Neural cell (in vitro differentiated cells): ENCODE measurements at regions not wholly inside any gene's neighbourhood (a gene's known extent, or its start where the extent isn't known, plus 50 kb on each side); places are given as distances from the start of the nearest gene placed in this dataset.
A peak's percentile ranks its signal among the peaks of the same experiment; 100 is the strongest.

Experiments used
- H2AFZ ChIP-seq: fragments of 200-600, 300-800 bp; sonication (generic), shearing (Covaris generic); 2 replicates; pipeline ENCODE4 v1.6.0; 2014; ENCODE audit warnings: low read depth, mild to moderate bottlenecking, antibody characterized with exemption, low read length, moderate library complexity
- H3F3A ChIP-seq: fragments of 200-600 bp; shearing (Covaris generic); 2 replicates; pipeline ENCODE4 v1.6.1; 2016; ENCODE audit warnings: mild to moderate bottlenecking, moderate library complexity, mixed read lengths, antibody characterized with exemption, low read length; ENCODE audit not compliant: insufficient read depth, poor library complexity, severe bottlenecking
- H3K27ac ChIP-seq: fragments of 200-600, 300-800 bp; sonication (generic), shearing (Covaris generic); 2 replicates; pipeline ENCODE4 v1.5.1; 2014; ENCODE audit warnings: mild to moderate bottlenecking, low read length, moderate library complexity
- H3K27me3 ChIP-seq: fragments of 300-800, 200-600 bp; sonication (generic), shearing (Covaris generic); 2 replicates; pipeline ENCODE4 v1.6.0; 2014; ENCODE audit warnings: mild to moderate bottlenecking, low read depth, low read length, moderate library complexity; ENCODE audit not compliant: insufficient read depth
- H3K36me3 ChIP-seq: fragments of 300-800, 200-600 bp; sonication (generic), shearing (Covaris generic); 2 replicates; pipeline ENCODE4 v1.5.1; 2014; ENCODE audit warnings: mild to moderate bottlenecking, antibody characterized with exemption, low read length, moderate library complexity; ENCODE audit not compliant: insufficient read depth
- H3K4me2 ChIP-seq: fragments of 300-800, 200-600 bp; sonication (generic), shearing (Covaris generic); 2 replicates; pipeline ENCODE4 v1.6.0; 2014; ENCODE audit warnings: mild to moderate bottlenecking, low read length
- H3K4me3 ChIP-seq: fragments of 300-800, 200-600 bp; sonication (generic), shearing (Covaris generic); 2 replicates; pipeline ENCODE4 v1.5.1; 2014; ENCODE audit warnings: mild to moderate bottlenecking, low read length, moderate library complexity
- H3K79me2 ChIP-seq: fragments of 200-600 bp; shearing (Covaris generic); replicated peaks from 2 replicates; pipeline ENCODE4 v1.6.0; 2014; ENCODE audit warnings: mild to moderate bottlenecking, low read length, moderate library complexity; ENCODE audit not compliant: insufficient read depth
- H3K9ac ChIP-seq: fragments of 300-800, 200-600 bp; sonication (generic), shearing (Covaris generic); 2 replicates; pipeline ENCODE4 v1.6.1; 2016; ENCODE audit warnings: mild to moderate bottlenecking, low read length, mixed read lengths
- H3K9me2 ChIP-seq: fragments of 200-600 bp; shearing (Covaris generic); 2 replicates; pipeline ENCODE4 v1.6.1; 2016; ENCODE audit warnings: mild to moderate bottlenecking, low read length, mixed read lengths; ENCODE audit not compliant: insufficient read depth
- H3K9me3 ChIP-seq: fragments of 200-600, 300-800 bp; sonication (generic), shearing (Covaris generic); 2 replicates; pipeline ENCODE4 v1.6.1; 2016; ENCODE audit warnings: mild to moderate bottlenecking, mixed run types, low read length, moderate library complexity, mixed read lengths
- H4K20me1 ChIP-seq: fragments of 200-600 bp; shearing (Covaris generic); 2 replicates; pipeline ENCODE4 v1.6.1; 2016; ENCODE audit warnings: mild to moderate bottlenecking, mixed run types; ENCODE audit not compliant: insufficient read depth
- CTCF ChIP-seq: fragments of 450-650 bp; IDR thresholded peaks from 2 replicates; pipeline ENCODE4 v1.5.1; 2014; ENCODE audit warnings: antibody characterized with exemption, mild to moderate bottlenecking, moderate library complexity; ENCODE audit not compliant: poor library complexity, severe bottlenecking
- EP300 ChIP-seq: fragments of 450-650 bp; conservative IDR thresholded peaks from 2 replicates; pipeline ENCODE4 v1.6.1; 2014; ENCODE audit warnings: antibody characterized with exemption, mild to moderate bottlenecking, moderate library complexity; ENCODE audit not compliant: poor library complexity, severe bottlenecking
- MXI1 ChIP-seq: fragments of 450-650 bp; conservative IDR thresholded peaks from 2 replicates; pipeline ENCODE4 v1.6.1; 2014; ENCODE audit warnings: antibody characterized with exemption, mild to moderate bottlenecking; ENCODE audit not compliant: poor library complexity, severe bottlenecking
- POLR2AphosphoS5 ChIP-seq: IDR thresholded peaks from 2 replicates; pipeline ENCODE4 v1.6.1; 2012
- RAD21 ChIP-seq: fragments of 450-650 bp; conservative IDR thresholded peaks from 2 replicates; pipeline ENCODE4 v1.6.1; 2014; ENCODE audit warnings: antibody characterized with exemption, mild to moderate bottlenecking, moderate library complexity
- SMC3 ChIP-seq: fragments of 450-650 bp; conservative IDR thresholded peaks from 2 replicates; pipeline ENCODE4 v1.6.1; 2014; ENCODE audit warnings: antibody characterized with exemption, mild to moderate bottlenecking, moderate library complexity; ENCODE audit not compliant: poor library complexity
- TAF1 ChIP-seq: IDR thresholded peaks from 2 replicates; pipeline ENCODE4 v1.6.1; 2012; ENCODE audit warnings: low read depth
- TF ChIP-seq, protein P1 (sequence below): IDR thresholded peaks from 2 replicates; pipeline ENCODE4 v1.6.1; 2012; ENCODE audit warnings: borderline replicate concordance

- no peaks in the 10 kb centered on the region for H4K20me1 ChIP-seq
- H2AFZ ChIP-seq: no peak overlapping the region
- H3K9ac ChIP-seq: no peak overlapping the region
- H3K9me3 ChIP-seq: no peaks in the 10 kb centered on the region
- no peak overlapping the region for H3K27ac ChIP-seq
- no peaks in the 10 kb centered on the region for H3F3A ChIP-seq
- H3K27me3 ChIP-seq: no peaks in the 10 kb centered on the region
- H3K9me2 ChIP-seq: no peaks in the 10 kb centered on the region
- H3K79me2 ChIP-seq: no peaks in the 10 kb centered on the region
- no peaks in the 10 kb centered on the region for H3K36me3 ChIP-seq
- H3K4me2 ChIP-seq: no peak overlapping the region
- H3K4me3 ChIP-seq: no peak overlapping the region
- no peak for TF ChIP-seq MXI1
- TF ChIP-seq EP300: no peak
- TF ChIP-seq CTCF: no peak
- no peak for TF ChIP-seq TAF1
Measured at GRCh38 chr3:3701949-3702348, 97.3 kb upstream of the LRRN1 start.

- TF ChIP-seq MXI1 (no peak), POLR2AphosphoS5 (peak; percentile 95), EP300 (peak; percentile 21), SMC3 (no peak), RAD21 (no peak), CTCF (no peak)
- TF ChIP-seq, protein P1, sequence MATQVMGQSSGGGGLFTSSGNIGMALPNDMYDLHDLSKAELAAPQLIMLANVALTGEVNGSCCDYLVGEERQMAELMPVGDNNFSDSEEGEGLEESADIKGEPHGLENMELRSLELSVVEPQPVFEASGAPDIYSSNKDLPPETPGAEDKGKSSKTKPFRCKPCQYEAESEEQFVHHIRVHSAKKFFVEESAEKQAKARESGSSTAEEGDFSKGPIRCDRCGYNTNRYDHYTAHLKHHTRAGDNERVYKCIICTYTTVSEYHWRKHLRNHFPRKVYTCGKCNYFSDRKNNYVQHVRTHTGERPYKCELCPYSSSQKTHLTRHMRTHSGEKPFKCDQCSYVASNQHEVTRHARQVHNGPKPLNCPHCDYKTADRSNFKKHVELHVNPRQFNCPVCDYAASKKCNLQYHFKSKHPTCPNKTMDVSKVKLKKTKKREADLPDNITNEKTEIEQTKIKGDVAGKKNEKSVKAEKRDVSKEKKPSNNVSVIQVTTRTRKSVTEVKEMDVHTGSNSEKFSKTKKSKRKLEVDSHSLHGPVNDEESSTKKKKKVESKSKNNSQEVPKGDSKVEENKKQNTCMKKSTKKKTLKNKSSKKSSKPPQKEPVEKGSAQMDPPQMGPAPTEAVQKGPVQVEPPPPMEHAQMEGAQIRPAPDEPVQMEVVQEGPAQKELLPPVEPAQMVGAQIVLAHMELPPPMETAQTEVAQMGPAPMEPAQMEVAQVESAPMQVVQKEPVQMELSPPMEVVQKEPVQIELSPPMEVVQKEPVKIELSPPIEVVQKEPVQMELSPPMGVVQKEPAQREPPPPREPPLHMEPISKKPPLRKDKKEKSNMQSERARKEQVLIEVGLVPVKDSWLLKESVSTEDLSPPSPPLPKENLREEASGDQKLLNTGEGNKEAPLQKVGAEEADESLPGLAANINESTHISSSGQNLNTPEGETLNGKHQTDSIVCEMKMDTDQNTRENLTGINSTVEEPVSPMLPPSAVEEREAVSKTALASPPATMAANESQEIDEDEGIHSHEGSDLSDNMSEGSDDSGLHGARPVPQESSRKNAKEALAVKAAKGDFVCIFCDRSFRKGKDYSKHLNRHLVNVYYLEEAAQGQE: no peak
- H2AFZ ChIP-seq: no peak overlapping the region
- no peaks in the 10 kb centered on the region for H3K27me3 ChIP-seq
- H3F3A ChIP-seq: no peaks in the 10 kb centered on the region
- no peak overlapping the region for H3K4me3 ChIP-seq
- no peaks in the 10 kb centered on the region for H4K20me1 ChIP-seq
- H3K9me3 ChIP-seq: no peaks in the 10 kb centered on the region
- no peaks in the 10 kb centered on the region for H3K9me2 ChIP-seq
- no peak overlapping the region for H3K4me2 ChIP-seq
- no peak overlapping the region for H3K9ac ChIP-seq
- peak overlapping the region; percentile 4 for H3K27ac ChIP-seq
- H3K36me3 ChIP-seq: no peaks in the 10 kb centered on the region
- H3K79me2 ChIP-seq: no peaks in the 10 kb centered on the region
Measured at GRCh38 chr3:3699816-3700633, 99.2 kb upstream of the LRRN1 start.
